ENCODE measurements at regions not wholly inside any gene's neighbourhood (a gene's known extent, or its start where the extent isn't known, plus 50 kb on each side); places are given as distances from the start of the nearest gene placed in this dataset.

DNA sequence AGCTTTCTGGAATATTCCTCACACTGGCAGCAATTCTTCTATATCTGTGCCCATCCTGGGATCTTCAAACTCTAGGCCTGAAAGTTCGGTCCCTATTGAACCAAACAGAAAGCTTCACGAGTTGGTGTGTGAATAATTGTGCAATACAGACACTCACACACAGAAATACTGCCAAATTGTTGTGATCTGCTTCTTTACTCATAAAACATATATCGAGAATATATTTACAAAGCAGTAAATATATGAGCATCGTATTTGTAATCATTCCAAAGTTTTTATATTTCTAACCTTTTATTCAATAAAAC lies 56.6 kb upstream of the BEX4 start:
- DNase-seq = no peak

DNA sequence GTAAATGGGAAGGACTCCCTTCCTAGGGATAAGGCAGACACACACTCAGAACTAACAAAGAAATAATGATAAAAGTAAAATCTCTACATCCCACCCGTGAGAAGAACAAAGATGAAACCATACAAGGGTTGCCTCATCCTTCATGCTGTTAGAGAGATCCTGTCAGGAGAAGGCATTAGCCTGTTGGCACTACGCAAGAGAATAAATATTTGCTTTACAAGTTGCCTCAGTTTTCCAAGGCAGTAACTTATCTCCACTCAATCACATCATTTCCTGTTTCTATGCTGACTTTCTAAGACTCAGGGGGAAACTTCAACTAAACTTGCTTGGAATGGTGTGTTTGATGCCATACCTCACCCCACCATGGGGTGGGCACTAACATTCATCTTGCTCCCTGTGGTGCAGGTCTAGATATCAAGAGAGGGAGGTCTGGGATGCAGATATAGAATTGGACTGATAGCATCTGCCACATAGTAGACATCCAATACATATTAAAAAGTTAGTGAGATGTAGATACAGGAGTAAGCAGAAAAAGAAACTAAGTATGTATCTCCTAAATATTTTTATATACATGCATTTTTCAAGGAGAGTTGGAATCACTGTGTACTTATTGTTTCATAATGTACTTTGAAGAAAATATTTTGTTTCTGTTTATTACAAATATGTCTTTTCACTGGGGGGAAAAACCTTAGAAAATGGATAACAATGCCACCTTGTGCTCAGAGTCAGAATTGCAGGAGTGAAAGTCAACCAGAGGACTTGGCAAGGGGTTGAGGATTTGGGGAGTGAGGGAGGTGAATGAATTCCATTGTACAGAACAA lies 57.2 kb upstream of the BEX4 start:
- DNase-seq = peak; percentile 56

DNA sequence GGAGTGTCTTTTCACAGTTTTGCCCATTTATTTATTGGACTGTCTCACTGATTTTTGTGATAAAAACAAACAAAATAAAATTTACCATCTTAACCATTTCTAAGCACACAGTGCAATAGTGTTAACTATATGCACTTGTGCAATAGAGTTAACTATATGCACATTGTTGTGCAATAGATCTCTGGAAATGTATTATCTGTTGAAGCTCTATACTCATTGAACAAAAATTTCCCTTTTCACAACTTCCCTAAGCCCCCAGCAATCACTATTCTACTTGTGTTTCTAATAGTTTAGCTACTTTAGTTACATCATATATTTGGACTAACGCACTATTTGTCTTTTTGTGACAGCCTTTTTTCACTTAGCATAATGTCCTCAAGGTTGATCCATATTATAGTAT lies 59.7 kb upstream of the BEX4 start:
- DNase-seq = no peak

DNA sequence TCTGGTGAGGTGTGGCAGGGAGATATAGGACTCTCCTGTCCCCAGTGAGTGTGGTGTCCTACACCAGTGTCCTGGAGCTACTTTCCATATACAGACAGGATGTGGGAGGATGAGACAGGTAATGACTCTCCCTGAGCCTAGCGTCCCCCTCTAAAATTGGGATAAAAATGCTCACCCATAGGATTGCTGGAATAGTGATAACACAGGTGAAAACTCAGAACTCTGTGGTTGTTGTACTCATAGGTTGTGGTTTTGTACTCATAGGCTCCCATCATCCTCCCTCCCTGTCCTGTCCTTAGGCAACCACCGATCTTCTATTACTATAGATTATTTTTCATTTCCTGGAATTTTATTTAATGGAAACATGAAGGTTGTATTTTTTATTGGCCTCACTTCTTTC lies 60.7 kb upstream of the NXF3 start:
- DNase-seq = no peak

DNA sequence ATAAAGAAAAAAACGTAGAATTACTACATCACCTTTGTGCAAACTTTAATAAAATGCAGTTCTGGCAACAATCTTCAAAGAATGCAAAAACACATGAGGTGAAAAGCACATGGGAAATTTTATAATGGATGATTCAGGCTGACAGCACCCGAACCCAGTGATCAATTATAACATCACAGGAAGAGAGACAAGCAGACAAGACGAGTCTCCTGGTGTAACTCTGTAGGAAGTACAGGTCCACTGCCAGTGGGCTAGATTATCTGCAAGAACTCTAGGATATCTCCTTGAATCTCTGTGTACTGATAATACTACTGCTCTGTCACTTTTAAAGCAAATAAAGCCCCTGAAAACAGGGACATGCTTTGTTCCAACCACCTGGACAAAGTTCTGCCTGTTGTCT lies 58.9 kb upstream of the NXF3 start:
- DNase-seq = no peak

DNA sequence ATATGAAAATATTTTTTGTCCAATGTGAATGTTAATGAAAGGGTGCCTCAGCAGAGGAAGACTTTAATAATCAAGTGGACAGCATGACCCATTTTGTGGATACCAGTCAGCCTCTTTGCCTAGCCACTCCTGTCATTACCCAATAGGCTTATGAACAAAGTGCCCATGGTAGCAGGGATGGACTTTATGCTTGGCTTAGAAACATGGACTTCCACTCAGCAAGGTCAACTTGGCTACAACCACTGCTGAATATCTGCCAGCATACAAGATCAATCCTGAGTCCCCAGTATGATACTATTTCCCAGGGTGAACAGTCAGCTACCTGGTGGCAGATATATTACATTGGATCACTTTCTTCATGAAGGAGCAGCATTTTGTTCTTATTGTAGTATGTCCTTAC lies 56.7 kb upstream of the NXF3 start:
- DNase-seq = no peak

DNA sequence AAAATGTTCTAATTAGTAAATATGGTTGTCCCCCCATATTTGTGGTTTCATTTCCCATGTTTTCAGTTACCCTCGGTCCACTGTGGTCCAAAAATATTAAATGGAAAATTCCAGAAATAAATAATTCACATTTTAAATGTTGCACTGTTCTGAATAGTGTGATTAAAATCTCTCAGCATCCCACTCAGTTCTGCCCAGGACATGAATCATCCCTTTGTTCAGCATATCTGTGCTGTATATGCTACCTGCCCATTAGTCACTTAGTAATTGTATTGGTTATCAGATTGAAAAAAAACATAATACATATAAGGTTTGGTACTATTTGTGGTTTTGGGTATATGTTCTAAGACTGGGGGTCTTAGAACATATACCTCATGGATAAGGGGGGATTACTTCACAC lies 55.1 kb upstream of the NXF3 start:
- no peak for DNase-seq
